Osteocyte (in vitro differentiated cells): ENCODE measurements at regions not wholly inside any gene's neighbourhood (a gene's known extent, or its start where the extent isn't known, plus 50 kb on each side); places are given as distances from the start of the nearest gene placed in this dataset.
A peak's percentile ranks its signal among the peaks of the same experiment; 100 is the strongest.

Source experiments
- DNase-seq: peaks from one replicate; pipeline ENCODE4 v3.0.0; 2021; ENCODE audit warnings: mixed read lengths; ENCODE audit not compliant: unreplicated experiment; ENCODE audit errors: extremely low spot score
- H3K27ac Mint-ChIP-seq: one replicate; pipeline ENCODE4 v1.8.0; 2021; ENCODE audit warnings: mild to moderate bottlenecking, mixed read lengths; ENCODE audit not compliant: unreplicated experiment
- H3K27me3 Mint-ChIP-seq: one replicate; pipeline ENCODE4 v1.8.0; 2021; ENCODE audit warnings: mixed read lengths; ENCODE audit not compliant: unreplicated experiment
- H3K36me3 Mint-ChIP-seq: one replicate; pipeline ENCODE4 v1.8.0; 2021; ENCODE audit warnings: mixed read lengths; ENCODE audit not compliant: unreplicated experiment
- H3K4me1 Mint-ChIP-seq: one replicate; pipeline ENCODE4 v1.8.0; 2021; ENCODE audit warnings: mixed read lengths; ENCODE audit not compliant: unreplicated experiment
- H3K4me3 Mint-ChIP-seq: one replicate; pipeline ENCODE4 v1.8.0; 2021; ENCODE audit warnings: mild to moderate bottlenecking, moderate library complexity, mixed read lengths; ENCODE audit not compliant: unreplicated experiment
- H3K9me3 Mint-ChIP-seq: one replicate; pipeline ENCODE4 v1.8.0; 2021; ENCODE audit warnings: mixed read lengths; ENCODE audit not compliant: unreplicated experiment
- CTCF ChIP-seq: fragments of 200-600 bp; sonication (generic); IDR thresholded peaks from 2 replicates; pipeline ENCODE4 v1.5.0; 2021; ENCODE audit warnings: antibody characterized with exemption, mild to moderate bottlenecking, moderate library complexity

- H3K4me1 Mint-ChIP-seq: peaks cover 29% of the 10 kb centered on the region
- DNase-seq: no peak
- no peak overlapping the region for H3K27ac Mint-ChIP-seq
Measured at GRCh38 chr13:106117035-106117434, 418.4 kb downstream of the EFNB2 start.

GRCh38 chr13:106115081-106115480 lies 420.4 kb downstream of the EFNB2 start:
- no peak overlapping the region for H3K4me3 Mint-ChIP-seq
- no peak for DNase-seq
- H3K27me3 Mint-ChIP-seq: no peaks in the 10 kb centered on the region
- no peak overlapping the region for H3K27ac Mint-ChIP-seq
- no peaks in the 10 kb centered on the region for H3K9me3 Mint-ChIP-seq
- TF ChIP-seq CTCF: no peak
- no peaks in the 10 kb centered on the region for H3K36me3 Mint-ChIP-seq
- peaks cover 29% of the 10 kb centered on the region for H3K4me1 Mint-ChIP-seq

More at GRCh38 chr13:106117035-106117434, 418.4 kb downstream of the EFNB2 start:
- Mint-ChIP-seq H3K27me3 (no peaks in the 10 kb centered on the region), H3K36me3 (no peaks in the 10 kb centered on the region), H3K9me3 (no peaks in the 10 kb centered on the region), H3K4me3 (no peak overlapping the region)
- TF ChIP-seq CTCF: no peak

- no peak for TF ChIP-seq CTCF
- no peak for DNase-seq
- peaks cover 34% of the 10 kb centered on the region for H3K4me1 Mint-ChIP-seq
- no peak overlapping the region for H3K27ac Mint-ChIP-seq
- no peaks in the 10 kb centered on the region for H3K9me3 Mint-ChIP-seq
- no peak overlapping the region for H3K4me3 Mint-ChIP-seq
- H3K27me3 Mint-ChIP-seq: no peaks in the 10 kb centered on the region
- H3K36me3 Mint-ChIP-seq: no peaks in the 10 kb centered on the region
Measured at GRCh38 chr13:106113796-106114195, 421.7 kb downstream of the EFNB2 start.

- TF ChIP-seq CTCF: no peak
- no peak overlapping the region for H3K4me3 Mint-ChIP-seq
- H3K9me3 Mint-ChIP-seq: no peaks in the 10 kb centered on the region
- peaks cover 33% of the 10 kb centered on the region for H3K4me1 Mint-ChIP-seq
- no peaks in the 10 kb centered on the region for H3K36me3 Mint-ChIP-seq
- H3K27me3 Mint-ChIP-seq: no peaks in the 10 kb centered on the region
- no peak overlapping the region for H3K27ac Mint-ChIP-seq
- DNase-seq: no peak
Measured at GRCh38 chr13:106112191-106112590, 423.3 kb downstream of the EFNB2 start.

- DNase-seq: no peak
- no peaks in the 10 kb centered on the region for H3K36me3 Mint-ChIP-seq
- peaks cover 29% of the 10 kb centered on the region for H3K4me1 Mint-ChIP-seq
- no peaks in the 10 kb centered on the region for H3K9me3 Mint-ChIP-seq
- H3K4me3 Mint-ChIP-seq: no peak overlapping the region
- TF ChIP-seq CTCF: no peak
- H3K27me3 Mint-ChIP-seq: no peaks in the 10 kb centered on the region
- H3K27ac Mint-ChIP-seq: peak overlapping the region; percentile 31
Measured at GRCh38 chr13:106110241-106110855, 425.1 kb downstream of the EFNB2 start.
